Endodermal cell (in vitro differentiated cells): ENCODE measurements at regions not wholly inside any gene's neighbourhood (a gene's known extent, or its start where the extent isn't known, plus 50 kb on each side); places are given as distances from the start of the nearest gene placed in this dataset.
A peak's percentile ranks its signal among the peaks of the same experiment; 100 is the strongest.

Experiments
- DNase-seq: peaks from one replicate; pipeline ENCODE4 v3.0.0-alpha.2; 2017
- H3K27ac ChIP-seq: 2 replicates; pipeline ENCODE4 v1.5.1; 2013; ENCODE audit warnings: mild to moderate bottlenecking, low read depth, low read length, moderate library complexity
- H3K27me3 ChIP-seq: 2 replicates; pipeline ENCODE4 v1.6.1; 2013; ENCODE audit warnings: mild to moderate bottlenecking, low read length, moderate library complexity; ENCODE audit not compliant: insufficient read depth, control insufficient read depth, poor library complexity, severe bottlenecking
- H3K36me3 ChIP-seq: 2 replicates; pipeline ENCODE4 v1.7.0; 2013; ENCODE audit warnings: mild to moderate bottlenecking, low read length, moderate library complexity; ENCODE audit not compliant: control insufficient read depth, insufficient read depth
- H3K4me1 ChIP-seq: one replicate; pipeline ENCODE4 v1.7.0; 2013; ENCODE audit warnings: low read length; ENCODE audit not compliant: control insufficient read depth, insufficient read depth
- H3K4me3 ChIP-seq: 2 replicates; pipeline ENCODE4 v1.5.1; 2013; ENCODE audit warnings: mild to moderate bottlenecking, low read length, moderate library complexity
- H3K9ac ChIP-seq: 2 replicates; pipeline ENCODE4 v1.6.1; 2013; ENCODE audit warnings: mild to moderate bottlenecking, low read length, moderate library complexity; ENCODE audit not compliant: poor library complexity, severe bottlenecking; ENCODE audit errors: extremely low read depth
- H3K9me3 ChIP-seq: 2 replicates; pipeline ENCODE4 v1.6.1; 2013; ENCODE audit warnings: mild to moderate bottlenecking, low read length, moderate library complexity; ENCODE audit not compliant: control insufficient read depth
- H3K27ac Mint-ChIP-seq: 2 replicates; pipeline ENCODE4 v1.8.0; 2020; ENCODE audit warnings: mixed read lengths
- H3K27me3 Mint-ChIP-seq: 2 replicates; pipeline ENCODE4 v1.8.0; 2021; ENCODE audit warnings: mild to moderate bottlenecking, mixed read lengths; ENCODE audit not compliant: insufficient read depth
- H3K36me3 Mint-ChIP-seq: 2 replicates; pipeline ENCODE4 v1.8.0; 2020; ENCODE audit warnings: low read depth, mixed read lengths
- H3K4me1 Mint-ChIP-seq: 2 replicates; pipeline ENCODE4 v1.8.0; 2020; ENCODE audit warnings: mixed read lengths
- H3K4me3 Mint-ChIP-seq: 2 replicates; pipeline ENCODE4 v1.8.0; 2020; ENCODE audit warnings: mild to moderate bottlenecking, moderate library complexity, mixed read lengths
- H3K9me3 Mint-ChIP-seq: 2 replicates; pipeline ENCODE4 v1.8.0; 2020; ENCODE audit warnings: mild to moderate bottlenecking, mixed read lengths
- CTCF ChIP-seq: fragments of 200-600 bp; sonication (generic); conservative IDR thresholded peaks from 2 replicates; pipeline ENCODE4 v1.5.0; 2021; ENCODE audit warnings: antibody characterized with exemption, mild to moderate bottlenecking
- WGBS, 2 experiments: methylation state at CpG; one replicate each; pipeline versions ENCODE4 v1.1.5 to v1.1.7; 2013; ENCODE audit warnings: missing lambda C conversion rate in 2 of 2, mixed read lengths in 1 of 2; ENCODE audit not compliant: insufficient coverage in 1 of 2, insufficient read length in 1 of 2; 5-methylcytosine and 5-hydroxymethylcytosine counted together

DNA sequence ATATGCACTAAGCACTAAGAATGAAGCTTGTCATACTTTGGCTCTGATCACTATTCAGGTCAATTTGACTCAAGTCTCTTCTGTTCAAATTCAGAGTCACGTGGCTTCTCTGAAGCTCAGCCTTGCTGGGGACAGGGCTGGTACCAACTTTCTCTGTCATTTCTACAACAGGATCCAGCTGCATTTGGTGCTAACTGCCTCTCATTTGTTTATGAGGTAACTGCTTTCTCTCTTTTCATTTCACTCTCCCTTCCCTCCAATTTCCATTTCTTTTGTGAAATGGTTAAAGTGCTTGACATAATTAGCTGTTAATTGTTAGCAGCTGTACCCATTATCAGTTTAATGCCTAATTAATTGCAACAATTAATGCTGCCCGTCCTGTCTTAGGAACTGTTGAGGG lies 259.7 kb upstream of the PLET1 start:
- no peak overlapping the region for H3K4me3 ChIP-seq
- H3K27ac ChIP-seq, result no peak overlapping the region
- no peaks in the 10 kb centered on the region for H3K36me3 Mint-ChIP-seq
- TF ChIP-seq CTCF, result no peak
- H3K9me3 ChIP-seq, result no peaks in the 10 kb centered on the region
- 81 to 85% methylated on average over 1 of the region's 2 CpGs for WGBS, 2 experiments
- H3K9me3 Mint-ChIP-seq, result peaks cover 4% of the 10 kb centered on the region
- H3K36me3 ChIP-seq, result no peaks in the 10 kb centered on the region
- peaks cover 7% of the 10 kb centered on the region for H3K27me3 Mint-ChIP-seq
- no peak overlapping the region for H3K27ac Mint-ChIP-seq
- peak; percentile 24 for DNase-seq
- H3K27me3 ChIP-seq, result no peaks in the 10 kb centered on the region
- peaks cover 6% of the 10 kb centered on the region for H3K4me1 Mint-ChIP-seq
- H3K4me3 Mint-ChIP-seq, result no peak overlapping the region
- no peak overlapping the region for H3K9ac ChIP-seq
- no peaks in the 10 kb centered on the region for H3K4me1 ChIP-seq

GRCh38 chr11:112522536-112522935 lies 261.9 kb upstream of the PLET1 start:
- H3K4me1 ChIP-seq, result no peaks in the 10 kb centered on the region
- Mint-ChIP-seq H3K36me3 (no peaks in the 10 kb centered on the region), H3K4me1 (peaks cover 10% of the 10 kb centered on the region), H3K27ac (no peak overlapping the region), H3K9me3 (peaks cover 4% of the 10 kb centered on the region), H3K4me3 (no peak overlapping the region), H3K27me3 (peaks cover 7% of the 10 kb centered on the region)
- H3K4me3 ChIP-seq, result no peak overlapping the region
- H3K36me3 ChIP-seq, result no peaks in the 10 kb centered on the region
- DNase-seq, result peak; percentile 2
- no peak overlapping the region for H3K9ac ChIP-seq
- WGBS, 2 experiments, result 93% methylated on average over 1 of the region's 1 CpG; no CpG with 5 or more reads in 1 of the 2 experiments
- H3K9me3 ChIP-seq, result no peaks in the 10 kb centered on the region
- no peak for TF ChIP-seq CTCF
- no peak overlapping the region for H3K27ac ChIP-seq
- no peaks in the 10 kb centered on the region for H3K27me3 ChIP-seq

DNA sequence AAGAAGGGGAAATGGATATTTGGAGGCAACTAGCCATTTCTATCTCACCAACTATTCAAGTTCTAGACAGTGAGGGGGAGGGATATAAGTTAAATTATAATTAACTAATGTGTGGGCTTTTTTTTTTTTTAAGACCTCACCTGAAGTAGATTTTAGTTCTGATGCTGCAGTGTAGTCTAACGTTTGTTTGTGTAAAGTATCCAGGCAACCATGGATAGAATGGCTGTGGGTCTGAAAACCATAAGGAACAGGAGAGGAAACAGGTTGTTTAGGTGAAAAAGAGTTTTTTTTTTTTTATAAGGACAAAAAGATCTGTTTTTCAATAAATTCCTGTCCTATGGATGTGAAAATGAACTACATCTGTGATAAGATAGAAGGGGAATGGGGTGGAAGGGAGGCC lies 262.4 kb upstream of the PLET1 start:
- Mint-ChIP-seq H3K4me3 (no peak overlapping the region), H3K4me1 (peaks cover 10% of the 10 kb centered on the region), H3K27ac (peak overlapping the region; percentile 22), H3K9me3 (peaks cover 4% of the 10 kb centered on the region), H3K27me3 (peaks cover 7% of the 10 kb centered on the region), H3K36me3 (no peaks in the 10 kb centered on the region)
- WGBS, 2 experiments, result 71% methylated on average over 1 of the region's 1 CpG; no CpG with 5 or more reads in 1 of the 2 experiments
- TF ChIP-seq CTCF, result no peak
- Histone ChIP-seq H3K9me3 (no peaks in the 10 kb centered on the region), H3K4me3 (no peak overlapping the region), H3K4me1 (no peaks in the 10 kb centered on the region), H3K27ac (peak overlapping the region; percentile 54), H3K36me3 (no peaks in the 10 kb centered on the region), H3K9ac (no peak overlapping the region), H3K27me3 (no peaks in the 10 kb centered on the region)
- DNase-seq, result no peak
